Prostate gland (tissue), 2 donors: ENCODE measurements at regions not wholly inside any gene's neighbourhood (a gene's known extent, or its start where the extent isn't known, plus 50 kb on each side); places are given as distances from the start of the nearest gene placed in this dataset.

Experiments used
- DNase-seq: peaks from one replicate; pipeline ENCODE4 v3.0.0-alpha.2; 2019; ENCODE audit warnings: low spot score
- H3K27ac ChIP-seq, 2 donors: fragments of 200-600 bp; sonication (generic); 2 replicates each; pipeline ENCODE4 v1.5.1; 2017 to 2019
- H3K27me3 ChIP-seq: fragments of 200-600 bp; sonication (generic); replicated peaks from 2 replicates; pipeline ENCODE4 v1.5.1; 2019; ENCODE audit not compliant: insufficient read depth
- H3K36me3 ChIP-seq, 2 donors: fragments of 200-600 bp; sonication (generic); 1 replicate in 1 of 2; 2 replicates in 1 of 2; pipeline versions ENCODE4 v1.5.1 to v1.8.1; 2017 to 2019
- H3K4me1 ChIP-seq: fragments of 200-600 bp; sonication (generic); replicated peaks from 2 replicates; pipeline ENCODE4 v1.5.1; 2019
- H3K4me3 ChIP-seq, 2 donors: fragments of 200-600 bp; sonication (generic); 2 replicates each; pipeline ENCODE4 v1.5.1; 2017 to 2019
- H3K9me3 ChIP-seq: fragments of 200-600 bp; sonication (generic); 2 replicates; pipeline ENCODE4 v1.5.1; 2017
- POLR2A ChIP-seq: fragments of 450-650 bp; IDR thresholded peaks from one replicate; pipeline ENCODE4 v1.6.1; 2016; ENCODE audit warnings: antibody characterized with exemption, mild to moderate bottlenecking
- POLR2AphosphoS5 ChIP-seq: sonication (generic); formaldehyde crosslinking; IDR thresholded peaks from one replicate; pipeline ENCODE4 v1.6.1; 2017; ENCODE audit warnings: antibody characterized with exemption
- WGBS: methylation state at CpG from one replicate; pipeline ENCODE4 v1.1.5; 2018; 5-methylcytosine and 5-hydroxymethylcytosine counted together
- intact Hi-C: fragments of 100-400 bp; cut with DNase I; formaldehyde crosslinking; loops from one replicate; pipeline ENCODE4 v1.14.2; 2022
- TF ChIP-seq, protein P1 (sequence below), 4 experiments: fragments of 200-600 bp in 2 of 4; fragments of 450-650 bp in 2 of 4; sonication (generic) in 2 of 4; IDR thresholded peaks; 1 replicate in 3 of 4; 2 replicates in 1 of 4; pipeline ENCODE4 v1.5.1; 2016 to 2019; ENCODE audit warnings: antibody characterized with exemption in 4 of 4, mild to moderate bottlenecking in 2 of 4, moderate library complexity in 2 of 4

GRCh38 chr1:208503787-208504186 lies 259.6 kb upstream of the PLXNA2 start:
- Histone ChIP-seq H3K4me1 (no peaks in the 10 kb centered on the region), H3K36me3 (no peaks in the 10 kb centered on the region), H3K4me3 (no peak overlapping the region), H3K27ac (no peak overlapping the region), H3K9me3 (no peaks in the 10 kb centered on the region), H3K27me3 (no peaks in the 10 kb centered on the region)
- intact Hi-C loops = no loop called here
- DNase-seq = no peak
- 61% methylated on average over 8 of the region's 8 CpGs for WGBS
- TF ChIP-seq POLR2AphosphoS5 (no peak), POLR2A (no peak)
- TF ChIP-seq, protein P1, sequence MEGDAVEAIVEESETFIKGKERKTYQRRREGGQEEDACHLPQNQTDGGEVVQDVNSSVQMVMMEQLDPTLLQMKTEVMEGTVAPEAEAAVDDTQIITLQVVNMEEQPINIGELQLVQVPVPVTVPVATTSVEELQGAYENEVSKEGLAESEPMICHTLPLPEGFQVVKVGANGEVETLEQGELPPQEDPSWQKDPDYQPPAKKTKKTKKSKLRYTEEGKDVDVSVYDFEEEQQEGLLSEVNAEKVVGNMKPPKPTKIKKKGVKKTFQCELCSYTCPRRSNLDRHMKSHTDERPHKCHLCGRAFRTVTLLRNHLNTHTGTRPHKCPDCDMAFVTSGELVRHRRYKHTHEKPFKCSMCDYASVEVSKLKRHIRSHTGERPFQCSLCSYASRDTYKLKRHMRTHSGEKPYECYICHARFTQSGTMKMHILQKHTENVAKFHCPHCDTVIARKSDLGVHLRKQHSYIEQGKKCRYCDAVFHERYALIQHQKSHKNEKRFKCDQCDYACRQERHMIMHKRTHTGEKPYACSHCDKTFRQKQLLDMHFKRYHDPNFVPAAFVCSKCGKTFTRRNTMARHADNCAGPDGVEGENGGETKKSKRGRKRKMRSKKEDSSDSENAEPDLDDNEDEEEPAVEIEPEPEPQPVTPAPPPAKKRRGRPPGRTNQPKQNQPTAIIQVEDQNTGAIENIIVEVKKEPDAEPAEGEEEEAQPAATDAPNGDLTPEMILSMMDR (IDR thresholded peaks at IDR 0.05) = no peak

DNA sequence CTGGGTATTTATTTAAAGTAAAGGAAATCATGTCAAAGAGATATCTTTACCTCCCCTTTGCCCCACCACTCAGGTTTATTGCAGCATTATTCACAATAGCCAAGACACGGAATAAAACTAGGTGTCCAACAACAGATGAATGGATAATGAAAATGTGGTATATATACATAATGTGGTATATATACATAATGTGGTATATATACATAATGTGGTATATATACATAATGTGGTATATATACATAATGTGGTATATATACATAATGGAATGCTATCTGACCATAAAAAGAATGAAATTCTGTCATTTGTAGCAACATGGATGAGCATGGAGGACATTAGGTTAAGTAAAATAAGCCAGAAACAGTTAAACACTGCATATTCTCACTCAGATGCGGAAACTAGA lies 262.6 kb upstream of the PLXNA2 start:
- intact Hi-C loops = no loop called here
- no peaks in the 10 kb centered on the region for H3K4me1 ChIP-seq
- no peak overlapping the region for H3K4me3 ChIP-seq
- no peak overlapping the region for H3K27ac ChIP-seq
- 91% methylated on average over 2 of the region's 2 CpGs for WGBS
- no peaks in the 10 kb centered on the region for H3K9me3 ChIP-seq
- no peaks in the 10 kb centered on the region for H3K36me3 ChIP-seq
- no peak for DNase-seq
- H3K27me3 ChIP-seq = no peaks in the 10 kb centered on the region
- TF ChIP-seq POLR2A = no peak
- TF ChIP-seq, protein P1 (IDR thresholded peaks at IDR 0.05) = no peak
- no peak for TF ChIP-seq POLR2AphosphoS5

GRCh38 chr1:208509072-208509471 lies 264.9 kb upstream of the PLXNA2 start:
- H3K4me3 ChIP-seq = no peak overlapping the region
- no peak for TF ChIP-seq POLR2A
- no peak for TF ChIP-seq POLR2AphosphoS5
- TF ChIP-seq, protein P1 (IDR thresholded peaks at IDR 0.05) = no peak
- WGBS = 33% methylated on average over 2 of the region's 2 CpGs
- H3K9me3 ChIP-seq = no peaks in the 10 kb centered on the region
- H3K27ac ChIP-seq = no peak overlapping the region
- no peaks in the 10 kb centered on the region for H3K4me1 ChIP-seq
- intact Hi-C loops = no loop called here
- no peaks in the 10 kb centered on the region for H3K36me3 ChIP-seq
- H3K27me3 ChIP-seq = no peaks in the 10 kb centered on the region
- no peak for DNase-seq

- no peak overlapping the region for H3K27ac ChIP-seq
- no peak overlapping the region for H3K4me3 ChIP-seq
- no peaks in the 10 kb centered on the region for H3K4me1 ChIP-seq
- WGBS = 87% methylated on average over 5 of the region's 5 CpGs
- H3K36me3 ChIP-seq = no peaks in the 10 kb centered on the region
- intact Hi-C loops = no loop called here
- no peaks in the 10 kb centered on the region for H3K9me3 ChIP-seq
- no peaks in the 10 kb centered on the region for H3K27me3 ChIP-seq
- DNase-seq = no peak
- TF ChIP-seq, protein P1 (IDR thresholded peaks at IDR 0.05) = no peak
- TF ChIP-seq POLR2A (no peak), POLR2AphosphoS5 (no peak)
Measured at GRCh38 chr1:208510192-208510952, 266.2 kb upstream of the PLXNA2 start.

GRCh38 chr1:208511242-208511860 lies 267.2 kb upstream of the PLXNA2 start:
- Histone ChIP-seq H3K27ac (no peak overlapping the region), H3K4me3 (no peak overlapping the region), H3K36me3 (no peaks in the 10 kb centered on the region), H3K4me1 (no peaks in the 10 kb centered on the region), H3K27me3 (no peaks in the 10 kb centered on the region), H3K9me3 (no peaks in the 10 kb centered on the region)
- intact Hi-C loops = no loop called here
- TF ChIP-seq POLR2AphosphoS5 (no peak), POLR2A (no peak)
- TF ChIP-seq, protein P1 (IDR thresholded peaks at IDR 0.05) = no peak
- WGBS = 69% methylated on average over 6 of the region's 6 CpGs
- DNase-seq = no peak
